ENCODE measurements at regions not wholly inside any gene's neighbourhood (a gene's known extent, or its start where the extent isn't known, plus 50 kb on each side); places are given as distances from the start of the nearest gene placed in this dataset.

DNA sequence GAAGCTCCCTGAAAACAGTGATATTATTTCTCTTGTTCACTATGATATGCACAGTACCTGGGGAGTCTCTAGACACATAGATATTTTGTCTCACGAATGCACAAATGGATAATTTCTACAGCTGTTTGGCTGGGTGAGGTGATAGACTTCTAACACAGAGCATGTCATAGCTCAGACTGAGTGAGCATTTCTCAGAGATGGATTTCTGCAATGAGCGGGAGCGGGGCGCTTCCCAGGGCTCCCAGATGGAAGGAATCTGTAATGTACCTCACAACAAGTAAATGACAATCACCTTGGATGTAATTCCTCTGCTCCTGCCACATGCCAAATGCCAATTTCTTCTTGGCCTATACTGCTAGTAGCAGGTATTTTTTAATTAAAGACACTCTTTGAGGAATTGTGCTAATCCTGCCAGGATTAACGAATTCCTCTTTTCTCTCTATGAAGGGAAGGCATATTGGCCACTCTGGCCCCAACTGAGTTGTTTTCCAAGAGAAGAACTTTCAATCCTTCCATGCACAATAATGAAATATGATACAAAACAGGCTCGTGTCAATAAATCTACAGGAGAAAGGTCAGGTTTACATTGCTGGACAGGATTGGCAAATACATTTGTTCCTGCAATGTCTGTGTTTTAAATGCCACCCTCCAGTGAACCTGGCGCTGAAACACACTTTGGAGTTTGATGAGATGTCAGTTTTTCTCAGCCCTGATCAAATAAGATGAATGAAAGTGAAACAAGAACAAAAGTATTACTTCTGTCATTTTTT, 185.3 kb downstream of the CBLN1 start:
- H3K27ac ChIP-seq = no peak overlapping the region
- DNase-seq = no peak
- H3K9me3 ChIP-seq = peaks cover 0 to 4% (median 0%) of the 10 kb centered on the region in 4 donors
- intact Hi-C loops (cut with DNase I; ENCODE audit: low total_unique reads) = no loop called here
- no peaks in the 10 kb centered on the region for H3K27me3 ChIP-seq
- TF ChIP-seq POLR2AphosphoS5 (IDR thresholded peaks at IDR 0.05) (no peak), POLR2A (IDR thresholded peaks at IDR 0.05) (no peak), EP300 (IDR thresholded peaks at IDR 0.05) (no peak), CTCF (IDR thresholded peaks at IDR 0.05) (no peak)
- H3K4me3 ChIP-seq = no peak overlapping the region
- no peaks in the 10 kb centered on the region for H3K36me3 ChIP-seq
- no peaks in the 10 kb centered on the region for H3K4me1 ChIP-seq
- 69 to 76% (median 69%) methylated on average over 7 of the region's 7 CpGs for WGBS, 5 donors

DNA sequence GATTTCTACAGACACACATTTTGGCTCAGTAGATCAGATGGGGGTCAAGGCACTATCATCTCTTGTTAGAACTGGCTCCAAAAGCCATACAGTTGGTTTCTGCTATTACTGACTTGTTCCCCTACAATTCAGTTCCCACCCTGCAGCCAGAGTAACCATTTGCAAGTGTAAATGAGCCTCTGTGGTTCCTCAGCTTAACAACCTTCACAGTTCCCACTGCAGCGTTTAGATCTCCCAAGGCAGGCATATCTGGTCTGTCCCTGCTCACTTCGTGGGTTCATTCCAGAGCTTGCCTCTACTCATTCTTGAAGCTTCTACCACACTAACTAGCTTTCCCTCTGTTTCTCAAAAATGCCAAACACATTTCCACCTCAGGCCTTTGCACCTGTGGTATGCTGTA, 186.1 kb downstream of the CBLN1 start:
- no peaks in the 10 kb centered on the region for H3K36me3 ChIP-seq
- no peak overlapping the region for H3K27ac ChIP-seq
- H3K27me3 ChIP-seq = no peaks in the 10 kb centered on the region
- no peak for DNase-seq
- TF ChIP-seq POLR2AphosphoS5 (IDR thresholded peaks at IDR 0.05) (no peak), POLR2A (IDR thresholded peaks at IDR 0.05) (no peak), CTCF (IDR thresholded peaks at IDR 0.05) (no peak), EP300 (IDR thresholded peaks at IDR 0.05) (no peak)
- WGBS, 5 donors = 14 to 25% (median 18%) methylated on average over 2 of the region's 2 CpGs
- H3K4me1 ChIP-seq = no peaks in the 10 kb centered on the region
- peaks cover 0 to 3% (median 0%) of the 10 kb centered on the region in 4 donors for H3K9me3 ChIP-seq
- H3K4me3 ChIP-seq = no peak overlapping the region
- intact Hi-C loops (cut with DNase I; ENCODE audit: low total_unique reads) = no loop called here

GRCh38 chr16:49094471-49094870, 187.2 kb downstream of the CBLN1 start:
- Histone ChIP-seq H3K36me3 (no peaks in the 10 kb centered on the region), H3K9me3 (no peaks in the 10 kb centered on the region), H3K27ac (no peak overlapping the region), H3K27me3 (no peaks in the 10 kb centered on the region), H3K4me3 (no peak overlapping the region), H3K4me1 (no peaks in the 10 kb centered on the region)
- no peak for TF ChIP-seq EP300 (IDR thresholded peaks at IDR 0.05)
- no peak for TF ChIP-seq CTCF (IDR thresholded peaks at IDR 0.05)
- no peak for TF ChIP-seq POLR2A (IDR thresholded peaks at IDR 0.05)
- no peak for TF ChIP-seq POLR2AphosphoS5 (IDR thresholded peaks at IDR 0.05)
- DNase-seq = no peak
- WGBS, 5 donors = 53 to 74% (median 58%) methylated on average over 2 of the region's 2 CpGs
- intact Hi-C loops (cut with DNase I; ENCODE audit: low total_unique reads) = no loop called here

GRCh38 chr16:49093939-49094338, 187.7 kb downstream of the CBLN1 start:
- intact Hi-C loops (cut with DNase I; ENCODE audit: low total_unique reads) = no loop called here
- Histone ChIP-seq H3K27me3 (no peaks in the 10 kb centered on the region), H3K4me1 (no peaks in the 10 kb centered on the region), H3K9me3 (no peaks in the 10 kb centered on the region), H3K36me3 (no peaks in the 10 kb centered on the region), H3K27ac (no peak overlapping the region), H3K4me3 (no peak overlapping the region)
- DNase-seq = no peak
- 45 to 67% (median 58%) methylated on average over 2 of the region's 2 CpGs for WGBS, 5 donors
- TF ChIP-seq CTCF (IDR thresholded peaks at IDR 0.05) (no peak), EP300 (IDR thresholded peaks at IDR 0.05) (no peak), POLR2AphosphoS5 (IDR thresholded peaks at IDR 0.05) (no peak), POLR2A (IDR thresholded peaks at IDR 0.05) (no peak)
